ENCODE measurements at regions not wholly inside any gene's neighbourhood (a gene's known extent, or its start where the extent isn't known, plus 50 kb on each side); places are given as distances from the start of the nearest gene placed in this dataset.

DNA sequence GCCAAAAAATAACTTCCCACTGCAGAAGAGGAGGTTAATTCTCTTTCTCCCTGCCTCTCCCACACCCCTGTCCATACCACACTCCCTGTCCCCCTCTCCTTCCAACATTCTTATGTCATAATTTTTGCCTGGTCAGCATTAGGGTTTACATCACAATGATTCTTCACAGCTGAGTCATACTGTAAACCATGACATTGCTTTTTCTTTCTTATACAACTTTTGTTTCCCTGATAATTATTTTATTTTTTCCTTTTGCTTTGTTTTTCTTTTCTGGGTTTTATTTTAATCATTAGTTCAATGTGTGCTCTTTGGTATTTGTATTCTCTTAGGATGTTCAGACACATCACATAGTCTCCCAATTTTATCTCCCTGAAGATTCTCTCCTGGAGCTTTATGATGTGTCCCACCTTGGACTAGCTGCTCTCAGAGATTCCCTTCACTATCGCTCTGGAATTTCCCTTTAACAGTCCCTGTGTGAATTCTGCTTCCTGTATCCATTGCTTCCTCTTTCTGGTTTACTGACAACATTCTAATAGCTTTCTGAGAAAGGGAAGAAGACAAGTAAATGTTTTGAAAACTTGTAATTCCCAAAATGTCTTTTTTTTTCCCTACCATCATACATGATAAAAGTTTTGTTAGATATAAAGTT, 70.7 kb downstream of the SOX2 start:
- Histone ChIP-seq H3K36me3 (no peaks in the 10 kb centered on the region), H3K9me3 (no peaks in the 10 kb centered on the region), H3K4me1 (no peaks in the 10 kb centered on the region), H3K27me3 (no peaks in the 10 kb centered on the region), H3K4me3 (no peak overlapping the region), H3K27ac (no peak overlapping the region)
- intact Hi-C loops (cut with DNase I): no loop called here
- TF ChIP-seq, protein P1, sequence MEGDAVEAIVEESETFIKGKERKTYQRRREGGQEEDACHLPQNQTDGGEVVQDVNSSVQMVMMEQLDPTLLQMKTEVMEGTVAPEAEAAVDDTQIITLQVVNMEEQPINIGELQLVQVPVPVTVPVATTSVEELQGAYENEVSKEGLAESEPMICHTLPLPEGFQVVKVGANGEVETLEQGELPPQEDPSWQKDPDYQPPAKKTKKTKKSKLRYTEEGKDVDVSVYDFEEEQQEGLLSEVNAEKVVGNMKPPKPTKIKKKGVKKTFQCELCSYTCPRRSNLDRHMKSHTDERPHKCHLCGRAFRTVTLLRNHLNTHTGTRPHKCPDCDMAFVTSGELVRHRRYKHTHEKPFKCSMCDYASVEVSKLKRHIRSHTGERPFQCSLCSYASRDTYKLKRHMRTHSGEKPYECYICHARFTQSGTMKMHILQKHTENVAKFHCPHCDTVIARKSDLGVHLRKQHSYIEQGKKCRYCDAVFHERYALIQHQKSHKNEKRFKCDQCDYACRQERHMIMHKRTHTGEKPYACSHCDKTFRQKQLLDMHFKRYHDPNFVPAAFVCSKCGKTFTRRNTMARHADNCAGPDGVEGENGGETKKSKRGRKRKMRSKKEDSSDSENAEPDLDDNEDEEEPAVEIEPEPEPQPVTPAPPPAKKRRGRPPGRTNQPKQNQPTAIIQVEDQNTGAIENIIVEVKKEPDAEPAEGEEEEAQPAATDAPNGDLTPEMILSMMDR (IDR thresholded peaks at IDR 0.05): no peak
- TF ChIP-seq POLR2AphosphoS5 (IDR thresholded peaks at IDR 0.05; ENCODE audit: insufficient read depth in 1 of 2, low read depth in 1 of 2): no peak
- no peak for TF ChIP-seq POLR2A (IDR thresholded peaks at IDR 0.05)
- no peak for DNase-seq (ENCODE audit: extremely low spot score in 2 of 2)

DNA sequence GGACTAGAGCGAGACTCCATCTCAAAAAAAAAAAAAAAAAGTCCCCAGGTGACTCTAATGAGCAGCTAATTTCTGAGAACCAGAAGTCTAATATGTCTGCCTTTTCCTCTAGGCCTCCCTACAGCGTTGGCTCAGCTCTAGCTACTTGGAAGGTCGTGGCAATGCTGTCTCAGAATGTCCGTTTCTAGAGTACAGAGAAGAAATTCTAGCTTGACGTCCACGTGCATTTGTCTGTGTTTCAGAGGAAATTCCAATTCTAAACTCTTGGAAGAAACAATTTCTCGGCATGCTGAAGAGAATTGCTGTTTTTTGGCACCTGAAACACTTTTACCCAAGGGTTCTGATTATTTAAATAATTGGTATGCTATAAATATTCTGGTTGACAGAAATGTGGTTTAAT, 78.8 kb downstream of the SOX2 start:
- no peak for DNase-seq (ENCODE audit: extremely low spot score in 2 of 2)
- Histone ChIP-seq H3K4me3 (no peak overlapping the region), H3K27ac (no peak overlapping the region), H3K4me1 (peaks cover 11% of the 10 kb centered on the region), H3K9me3 (no peaks in the 10 kb centered on the region), H3K27me3 (no peaks in the 10 kb centered on the region), H3K36me3 (no peaks in the 10 kb centered on the region)
- no peak for TF ChIP-seq POLR2A (IDR thresholded peaks at IDR 0.05)
- no peak for TF ChIP-seq POLR2AphosphoS5 (IDR thresholded peaks at IDR 0.05; ENCODE audit: insufficient read depth in 1 of 2, low read depth in 1 of 2)
- TF ChIP-seq, protein P1 (IDR thresholded peaks at IDR 0.05): no peak
- intact Hi-C loops (cut with DNase I): no loop called here

DNA sequence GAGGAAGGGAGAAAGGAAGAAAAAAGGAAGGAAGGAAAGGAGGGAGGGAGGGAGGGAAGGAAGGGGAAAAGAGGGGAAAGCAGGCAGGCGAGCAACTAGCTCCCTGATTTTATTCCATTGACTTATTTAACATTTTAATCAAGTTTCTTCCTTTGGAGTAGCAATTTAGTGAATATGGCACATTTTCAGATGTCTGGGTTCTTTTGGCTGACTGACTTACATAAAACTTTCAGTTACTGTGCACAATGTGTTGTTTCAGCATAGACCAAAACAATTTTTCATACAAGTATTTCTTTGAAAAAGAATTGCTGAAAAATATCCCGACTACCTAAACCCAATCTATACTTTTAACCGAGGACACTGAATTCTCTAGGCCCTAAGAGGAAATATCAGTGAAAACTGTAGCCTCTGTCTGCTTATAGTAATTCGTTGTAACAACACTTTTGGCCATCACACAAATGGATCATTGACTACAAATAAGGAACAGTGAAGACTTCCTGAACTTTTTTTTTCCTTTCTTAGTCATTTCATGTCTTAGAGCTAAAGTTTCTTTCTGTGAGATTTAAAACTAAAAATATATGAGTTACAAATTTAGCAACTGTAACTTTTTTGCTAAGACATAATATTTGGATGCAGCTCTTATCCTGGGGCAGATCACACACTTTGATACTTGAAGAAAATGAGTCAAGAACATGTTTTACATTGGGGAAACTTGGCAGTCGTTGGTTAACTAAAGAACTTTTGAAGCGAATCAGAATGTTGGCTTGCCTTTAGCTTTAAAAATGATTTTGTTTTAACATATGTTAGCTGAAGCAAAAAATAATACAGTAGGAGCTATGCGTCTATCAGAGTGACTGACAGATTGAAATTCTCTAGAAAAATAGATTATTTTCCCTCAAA, 79.6 kb downstream of the SOX2 start:
- no peak for DNase-seq (ENCODE audit: extremely low spot score in 2 of 2)
- intact Hi-C loops (cut with DNase I): no loop called here
- H3K27me3 ChIP-seq: no peaks in the 10 kb centered on the region
- no peak overlapping the region for H3K4me3 ChIP-seq
- H3K27ac ChIP-seq: no peak overlapping the region
- no peaks in the 10 kb centered on the region for H3K36me3 ChIP-seq
- H3K9me3 ChIP-seq: no peaks in the 10 kb centered on the region
- H3K4me1 ChIP-seq: peaks cover 11% of the 10 kb centered on the region
- no peak for TF ChIP-seq POLR2A (IDR thresholded peaks at IDR 0.05)
- TF ChIP-seq, protein P1 (IDR thresholded peaks at IDR 0.05): no peak
- TF ChIP-seq POLR2AphosphoS5 (IDR thresholded peaks at IDR 0.05; ENCODE audit: insufficient read depth in 1 of 2, low read depth in 1 of 2): no peak

- no peaks in the 10 kb centered on the region for H3K9me3 ChIP-seq
- peaks cover 11% of the 10 kb centered on the region for H3K4me1 ChIP-seq
- H3K27ac ChIP-seq: no peak overlapping the region
- no peak overlapping the region for H3K4me3 ChIP-seq
- no peaks in the 10 kb centered on the region for H3K36me3 ChIP-seq
- DNase-seq (ENCODE audit: extremely low spot score in 2 of 2): no peak
- no peaks in the 10 kb centered on the region for H3K27me3 ChIP-seq
- intact Hi-C loops (cut with DNase I): no loop called here
- TF ChIP-seq POLR2A (IDR thresholded peaks at IDR 0.05) (no peak), POLR2AphosphoS5 (IDR thresholded peaks at IDR 0.05; ENCODE audit: insufficient read depth in 1 of 2, low read depth in 1 of 2) (no peak)
- TF ChIP-seq, protein P1 (IDR thresholded peaks at IDR 0.05): no peak
Observed at GRCh38 chr3:181793006-181793405, 81.3 kb downstream of the SOX2 start.

Measured in vagina (tissue), 2 donors.